ENCODE measurements at regions not wholly inside any gene's neighbourhood (a gene's known extent, or its start where the extent isn't known, plus 50 kb on each side); places are given as distances from the start of the nearest gene placed in this dataset.

- TF ChIP-seq CTCF (IDR thresholded peaks at IDR 0.05) = no peak
- no peak for TF ChIP-seq POLR2A (IDR thresholded peaks at IDR 0.05)
- TF ChIP-seq EP300 (IDR thresholded peaks at IDR 0.05) = no peak
Measured at GRCh38 chr20:55761797-55762196, 243.5 kb downstream of the CBLN4 start.
